Suppressor macrophage (primary cell): ENCODE measurements at regions not wholly inside any gene's neighbourhood (a gene's known extent, or its start where the extent isn't known, plus 50 kb on each side); places are given as distances from the start of the nearest gene placed in this dataset.

ENCODE experiments used
- DNase-seq, 4 experiments: peaks; one replicate each; pipeline ENCODE4 v3.0.0-alpha.2; 2020 to 2022

GRCh38 chr18:24627644-24628315 is 167.3 kb downstream of the HRH4 start:
- no peak for DNase-seq

- DNase-seq: peak in 2 of 4 experiments; percentile 15 to 19
Measured at GRCh38 chr18:24628326-24628725, 167.9 kb downstream of the HRH4 start.

- no peak for DNase-seq
Measured at GRCh38 chr18:24629921-24630320, 169.5 kb downstream of the HRH4 start.

- DNase-seq: no peak
Measured at GRCh38 chr18:24630346-24630880, 170.0 kb downstream of the HRH4 start.

- peak in 3 of 4 experiments; percentile 16 to 57 (median 25) for DNase-seq
Measured at GRCh38 chr18:24631243-24632025, 171.0 kb downstream of the HRH4 start.

- DNase-seq: no peak
Measured at GRCh38 chr18:24632158-24632988, 171.9 kb downstream of the HRH4 start.

GRCh38 chr18:24633121-24633520 is 172.7 kb downstream of the HRH4 start:
- no peak for DNase-seq

GRCh38 chr18:24649571-24649970 is 189.1 kb downstream of the HRH4 start:
- DNase-seq: no peak

GRCh38 chr18:24651434-24651833 is 191.0 kb downstream of the HRH4 start:
- no peak for DNase-seq

- no peak for DNase-seq
Measured at GRCh38 chr18:24656050-24656449, 195.6 kb downstream of the HRH4 start.

GRCh38 chr18:24656551-24657443 is 196.4 kb downstream of the HRH4 start:
- peak in 2 of 4 experiments; percentile 10 to 28 for DNase-seq

- no peak for DNase-seq
Measured at GRCh38 chr18:24657444-24657842, 197.0 kb downstream of the HRH4 start.

- no peak for DNase-seq
Measured at GRCh38 chr18:24658302-24658701, 197.9 kb downstream of the HRH4 start.

- peak; percentile 8 to 22 (median 14) for DNase-seq
Measured at GRCh38 chr18:24659827-24660720, 199.6 kb downstream of the HRH4 start.

GRCh38 chr18:24660956-24661355 is 200.5 kb downstream of the HRH4 start:
- DNase-seq: peak in 2 of 4 experiments; percentile 4 to 14

- DNase-seq: no peak
Measured at GRCh38 chr18:24662412-24662821, 202.0 kb downstream of the HRH4 start.

GRCh38 chr18:24663026-24663425 is 202.6 kb downstream of the HRH4 start:
- DNase-seq: no peak

GRCh38 chr18:24669015-24669414 is 208.6 kb downstream of the HRH4 start:
- no peak for DNase-seq

- DNase-seq: no peak
Measured at GRCh38 chr18:24669502-24669901, 209.1 kb downstream of the HRH4 start.

GRCh38 chr18:24672165-24672941 is 211.9 kb downstream of the HRH4 start:
- DNase-seq: no peak
